Mucosa of descending colon (tissue), 3 donors: ENCODE measurements at regions not wholly inside any gene's neighbourhood (a gene's known extent, or its start where the extent isn't known, plus 50 kb on each side); places are given as distances from the start of the nearest gene placed in this dataset.
"Not testable (repeated sequence)": the region's sequence is repeated elsewhere in the genome, so short reads cannot be mapped to it uniquely, and the experiment has no call there.

ENCODE experiments used
- ATAC-seq: fragments of 200-7000 bp; cut with Tn5 transposase; one replicate; pipeline ENCODE4 v1.9.1; 2020; ENCODE audit warnings: mild to moderate bottlenecking, moderate library complexity
- DNase-seq, 3 donors: peaks; one replicate each; pipeline ENCODE4 v3.0.0-alpha.2; 2020
- H3K36me3 ChIP-seq: fragments of 200-600 bp; one replicate; pipeline ENCODE4 v1.8.0; 2021; ENCODE audit warnings: low read depth, mild to moderate bottlenecking
- H3K4me1 ChIP-seq: fragments of 200-600 bp; one replicate; pipeline ENCODE4 v1.8.0; 2021; ENCODE audit warnings: low read depth, mild to moderate bottlenecking
- H3K4me3 ChIP-seq: fragments of 200-600 bp; one replicate; pipeline ENCODE4 v1.8.0; 2021; ENCODE audit warnings: mild to moderate bottlenecking
- H3K9me3 ChIP-seq: fragments of 200-600 bp; one replicate; pipeline ENCODE4 v1.8.0; 2021; ENCODE audit warnings: mild to moderate bottlenecking
- intact Hi-C, 2 donors: fragments of 100-400 bp; cut with DNase I in 1 of 2; cut with micrococcal nuclease in 1 of 2; formaldehyde crosslinking; loops; one replicate each; pipeline versions ENCODE4 v1.11.0 to v1.11.1; 2022; cut with DNase I, micrococcal nuclease
- TF ChIP-seq, protein P1 (sequence below): fragments of 200-600 bp; IDR thresholded peaks from one replicate; pipeline ENCODE4 v1.8.0; 2022; ENCODE audit warnings: antibody characterized with exemption, mild to moderate bottlenecking
- donor health status: DM: no; HTN: no; CAD: no; lungs with moderate emphysema.
- donor health status: DM: no; HTN: no; CAD: no.
- donor health status: DM: no; HTN: yes; CAD: no.

DNA sequence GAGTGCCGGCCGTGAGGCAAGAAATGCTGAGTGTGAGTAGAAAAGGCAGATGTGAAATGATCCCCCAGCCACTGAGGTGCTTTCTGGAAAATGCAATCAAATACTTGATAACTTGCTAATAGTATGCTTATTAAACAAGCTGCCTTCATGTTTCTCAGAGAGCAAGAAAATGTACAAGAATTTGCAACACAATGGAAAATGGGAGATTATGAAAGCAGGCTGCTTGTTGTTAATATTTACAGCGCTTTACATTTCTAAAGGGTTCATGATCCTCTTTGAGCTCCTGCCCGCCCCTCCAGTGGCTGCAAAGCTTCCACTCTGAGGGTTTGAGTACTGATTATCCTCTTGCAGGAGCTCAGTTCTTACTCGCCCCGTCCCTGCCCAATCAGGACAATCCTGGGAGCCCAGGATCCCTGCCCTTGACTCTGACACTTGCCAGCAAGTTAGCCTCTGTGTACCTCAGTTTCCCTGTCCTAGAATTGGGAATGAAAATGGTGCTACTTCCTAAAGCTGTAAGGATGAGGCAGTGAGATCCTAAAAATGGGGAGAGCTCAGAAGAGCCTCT lies 645.1 kb downstream of the TBC1D22A start:
- intact Hi-C loops = no loop called here
- DNase-seq (no peak), ATAC-seq (no peak)
- Histone ChIP-seq H3K36me3 (no peaks in the 10 kb centered on the region), H3K4me1 (no peaks in the 10 kb centered on the region), H3K4me3 (no peak overlapping the region), H3K9me3 (no peaks in the 10 kb centered on the region)
- TF ChIP-seq, protein P1, sequence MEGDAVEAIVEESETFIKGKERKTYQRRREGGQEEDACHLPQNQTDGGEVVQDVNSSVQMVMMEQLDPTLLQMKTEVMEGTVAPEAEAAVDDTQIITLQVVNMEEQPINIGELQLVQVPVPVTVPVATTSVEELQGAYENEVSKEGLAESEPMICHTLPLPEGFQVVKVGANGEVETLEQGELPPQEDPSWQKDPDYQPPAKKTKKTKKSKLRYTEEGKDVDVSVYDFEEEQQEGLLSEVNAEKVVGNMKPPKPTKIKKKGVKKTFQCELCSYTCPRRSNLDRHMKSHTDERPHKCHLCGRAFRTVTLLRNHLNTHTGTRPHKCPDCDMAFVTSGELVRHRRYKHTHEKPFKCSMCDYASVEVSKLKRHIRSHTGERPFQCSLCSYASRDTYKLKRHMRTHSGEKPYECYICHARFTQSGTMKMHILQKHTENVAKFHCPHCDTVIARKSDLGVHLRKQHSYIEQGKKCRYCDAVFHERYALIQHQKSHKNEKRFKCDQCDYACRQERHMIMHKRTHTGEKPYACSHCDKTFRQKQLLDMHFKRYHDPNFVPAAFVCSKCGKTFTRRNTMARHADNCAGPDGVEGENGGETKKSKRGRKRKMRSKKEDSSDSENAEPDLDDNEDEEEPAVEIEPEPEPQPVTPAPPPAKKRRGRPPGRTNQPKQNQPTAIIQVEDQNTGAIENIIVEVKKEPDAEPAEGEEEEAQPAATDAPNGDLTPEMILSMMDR = no peak

DNA sequence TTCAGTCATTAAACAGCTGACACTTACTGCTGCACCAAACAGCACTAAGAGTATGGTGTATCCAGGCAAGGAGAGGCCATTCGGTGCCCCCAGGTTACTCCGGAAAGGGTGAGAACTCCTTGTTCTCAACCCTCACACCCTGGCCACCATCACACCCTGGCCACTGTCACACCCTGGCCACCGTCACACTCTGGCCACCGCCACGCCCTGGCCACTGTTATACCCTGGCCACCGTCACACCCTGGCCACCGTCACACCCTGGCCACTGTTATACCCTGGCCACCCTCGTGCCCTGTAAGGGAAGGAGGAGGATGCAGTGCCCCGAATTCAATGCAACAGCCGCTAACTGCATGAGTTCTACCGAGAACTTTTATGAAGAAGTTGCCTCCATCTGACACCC lies 644.4 kb downstream of the TBC1D22A start:
- H3K9me3 ChIP-seq = no peaks in the 10 kb centered on the region
- DNase-seq (no peak), ATAC-seq (no peak)
- no peak overlapping the region for H3K4me3 ChIP-seq
- intact Hi-C loops = no loop called here
- no peaks in the 10 kb centered on the region for H3K36me3 ChIP-seq
- TF ChIP-seq, protein P1 = no peak
- H3K4me1 ChIP-seq = no peaks in the 10 kb centered on the region

DNA sequence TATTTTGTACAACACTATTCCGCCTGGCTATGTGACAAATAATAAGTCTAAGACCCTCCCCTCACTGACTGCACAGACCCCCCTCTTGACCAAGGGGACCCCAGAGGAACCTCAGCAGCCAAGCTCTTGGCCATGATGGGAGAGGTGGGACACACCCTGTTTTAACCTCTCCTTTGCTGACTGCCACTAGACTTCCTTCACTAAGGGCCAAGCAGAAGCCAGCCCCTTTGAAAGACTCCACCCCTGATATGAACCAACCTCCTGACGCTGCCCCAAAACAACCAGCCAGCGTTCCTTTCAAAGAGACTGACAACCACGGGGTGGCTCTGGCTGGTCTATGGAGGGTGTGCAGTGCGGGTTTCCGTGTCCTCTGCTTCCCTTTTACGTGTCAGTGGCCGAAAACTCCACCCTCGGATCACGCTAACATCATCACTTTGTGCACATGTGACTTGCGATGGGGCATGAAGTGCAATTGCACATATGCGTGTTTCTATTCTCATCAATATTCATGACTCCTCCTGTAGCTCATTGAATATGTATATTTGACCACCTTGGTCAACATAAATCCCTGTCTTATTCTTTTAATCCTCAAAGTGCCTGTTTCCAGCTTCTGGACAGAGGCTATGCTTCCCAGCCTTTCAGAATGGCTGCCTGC lies 643.9 kb downstream of the TBC1D22A start:
- no peaks in the 10 kb centered on the region for H3K36me3 ChIP-seq
- no peak overlapping the region for H3K4me3 ChIP-seq
- DNase-seq = no peak
- intact Hi-C loops = no loop called here
- TF ChIP-seq, protein P1 = no peak
- H3K9me3 ChIP-seq = no peaks in the 10 kb centered on the region
- no peaks in the 10 kb centered on the region for H3K4me1 ChIP-seq
- no peak for ATAC-seq

DNA sequence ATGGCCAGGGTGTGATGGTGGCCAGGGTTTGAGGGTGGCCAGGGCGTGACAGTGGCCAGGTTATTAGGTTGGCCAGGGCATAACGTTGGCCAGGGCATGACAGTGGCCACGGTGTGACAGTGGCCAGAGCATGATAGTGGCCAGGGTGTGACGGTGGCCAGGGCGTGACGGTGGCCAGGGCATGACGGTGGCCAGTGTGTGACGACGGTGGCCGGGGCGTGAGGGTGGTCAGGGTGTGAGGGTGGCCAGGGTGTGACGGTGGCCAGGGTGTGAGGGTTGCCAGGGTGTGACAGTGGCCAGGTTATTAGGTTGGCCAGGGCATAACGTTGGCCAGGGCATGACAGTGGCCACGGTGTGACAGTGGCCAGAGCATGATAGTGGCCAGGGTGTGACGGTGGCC lies 642.8 kb downstream of the TBC1D22A start:
- DNase-seq, ATAC-seq, intact Hi-C loops, H3K4me1 ChIP-seq, H3K36me3 ChIP-seq, H3K9me3 ChIP-seq, H3K4me3 ChIP-seq: not testable (repeated sequence)

DNA sequence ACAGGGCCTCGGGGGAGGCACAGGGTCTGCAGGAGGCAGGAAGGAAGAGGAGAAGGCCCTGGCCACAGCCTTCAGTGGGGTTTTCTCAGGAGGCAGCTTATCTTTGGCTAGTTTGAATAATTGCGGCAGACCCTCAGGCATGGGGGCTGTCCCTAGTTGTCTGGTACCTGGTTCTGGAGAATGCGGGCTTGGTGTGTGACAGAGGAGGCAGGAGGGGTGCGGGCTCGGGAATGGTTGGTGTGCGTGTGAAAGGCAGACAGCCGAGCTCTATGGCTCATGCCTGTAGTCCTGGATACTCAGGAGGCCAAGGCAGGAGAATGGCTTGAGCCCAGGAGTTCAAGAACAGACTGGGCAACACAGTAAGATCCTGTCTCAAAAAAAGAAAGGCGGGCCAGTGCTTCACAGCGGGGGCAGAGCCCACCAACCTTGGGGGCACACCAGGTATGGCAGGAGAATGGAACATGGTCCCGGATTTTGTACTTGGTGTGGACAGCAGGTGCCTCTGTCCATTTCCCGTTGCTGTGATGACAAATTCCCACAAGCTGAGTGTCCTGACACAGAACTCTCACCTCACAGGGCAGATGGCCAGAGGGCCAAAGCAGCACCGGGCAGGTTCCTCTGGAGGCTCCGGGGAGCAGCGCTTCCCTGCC lies 640.6 kb downstream of the TBC1D22A start:
- no peak for DNase-seq
- ATAC-seq = no peak
- Histone ChIP-seq H3K9me3 (no peaks in the 10 kb centered on the region), H3K36me3 (no peaks in the 10 kb centered on the region), H3K4me1 (no peaks in the 10 kb centered on the region), H3K4me3 (no peak overlapping the region)
- TF ChIP-seq, protein P1 = no peak
- intact Hi-C loops = no loop called here

DNA sequence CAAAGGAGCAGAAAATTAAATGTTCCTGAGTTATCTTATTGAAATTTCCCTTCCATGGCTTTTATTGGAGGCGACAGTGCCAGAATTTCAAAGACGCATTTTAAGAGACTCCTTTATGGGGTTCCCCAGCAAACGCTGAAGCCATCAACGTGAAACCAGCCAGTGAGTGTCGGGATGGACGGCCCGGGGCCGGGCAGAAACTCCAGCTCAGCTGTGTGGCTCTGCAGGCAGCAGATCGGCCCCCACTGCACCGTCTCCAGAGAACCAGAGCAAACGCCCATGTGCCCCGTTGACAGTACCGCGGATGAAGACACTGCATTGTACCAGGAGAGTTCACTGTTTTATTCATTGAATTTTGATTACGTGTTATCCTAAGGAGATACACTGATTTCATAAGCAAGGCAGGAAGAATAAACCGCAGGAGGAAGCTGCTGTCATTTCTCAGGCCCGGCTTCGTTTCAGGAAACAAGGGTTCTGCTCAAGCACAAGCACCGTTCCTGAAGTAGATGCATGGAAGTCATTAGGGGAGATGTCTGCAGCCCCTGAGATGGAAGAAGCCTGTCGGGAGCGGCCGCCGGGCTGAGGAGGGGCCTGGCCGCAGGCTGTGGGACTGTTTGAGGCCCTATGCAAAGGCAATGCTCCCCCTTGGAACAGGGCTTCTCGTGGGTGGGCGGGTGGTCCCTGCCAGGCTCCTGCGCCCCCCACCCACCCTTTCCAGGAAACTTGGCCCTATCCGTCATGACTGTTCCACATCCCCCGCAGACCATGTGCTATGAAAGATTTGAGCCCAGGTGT lies 639.7 kb downstream of the TBC1D22A start:
- DNase-seq (no peak), ATAC-seq (no peak)
- no peak overlapping the region for H3K4me3 ChIP-seq
- no peaks in the 10 kb centered on the region for H3K9me3 ChIP-seq
- intact Hi-C loops = no loop called here
- H3K36me3 ChIP-seq = no peaks in the 10 kb centered on the region
- H3K4me1 ChIP-seq = no peaks in the 10 kb centered on the region
- TF ChIP-seq, protein P1 = no peak
